ENCODE measurements at regions not wholly inside any gene's neighbourhood (a gene's known extent, or its start where the extent isn't known, plus 50 kb on each side); places are given as distances from the start of the nearest gene placed in this dataset.
"Not testable (repeated sequence)": the region's sequence is repeated elsewhere in the genome, so short reads cannot be mapped to it uniquely, and the experiment has no call there.

DNA sequence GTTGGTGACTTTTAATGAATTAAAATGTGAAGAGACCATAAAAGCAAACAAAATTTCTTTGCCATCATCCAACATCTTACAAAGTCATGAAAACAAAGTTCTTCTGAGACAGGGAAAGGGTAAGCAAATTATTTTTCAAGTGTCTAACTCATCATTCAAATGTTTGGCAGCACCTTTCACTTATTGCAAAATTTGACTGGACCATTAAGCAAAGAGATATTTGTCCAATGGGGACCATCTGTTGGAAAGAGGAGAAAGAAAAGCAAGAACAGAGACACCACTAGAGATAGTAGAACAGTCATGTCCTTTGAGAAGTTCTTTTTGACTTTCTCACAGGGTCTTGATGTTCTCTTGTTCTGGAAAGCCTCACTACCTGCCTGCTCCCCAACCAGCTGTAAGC, 330.1 kb downstream of the PAPSS1 start:
- DNase-seq = no peak

DNA sequence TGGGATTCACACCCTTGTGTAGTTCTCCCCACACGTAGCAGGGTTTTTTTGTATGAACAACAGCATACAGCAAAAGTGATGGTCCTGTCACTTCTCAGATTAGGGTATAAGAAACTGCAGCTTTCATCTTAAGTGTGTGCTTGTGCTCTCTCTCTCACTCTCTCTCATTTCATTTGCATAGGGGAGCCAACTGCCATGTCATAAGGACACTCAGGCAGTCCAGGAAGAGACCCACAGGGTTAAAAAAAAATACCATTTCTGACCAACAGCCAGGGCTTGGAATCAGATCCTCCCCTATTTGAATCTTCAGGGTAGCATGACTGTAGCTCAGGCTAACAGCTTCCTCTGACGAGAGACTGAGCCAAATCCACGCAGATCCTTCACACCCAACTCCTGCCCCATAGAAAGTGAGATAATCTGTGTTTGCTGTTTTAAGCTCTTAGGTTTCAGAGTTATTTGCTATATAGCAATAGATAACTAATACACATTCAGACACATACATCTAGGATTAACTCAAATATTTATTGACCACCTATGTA, 331.2 kb downstream of the PAPSS1 start:
- DNase-seq = no peak

DNA sequence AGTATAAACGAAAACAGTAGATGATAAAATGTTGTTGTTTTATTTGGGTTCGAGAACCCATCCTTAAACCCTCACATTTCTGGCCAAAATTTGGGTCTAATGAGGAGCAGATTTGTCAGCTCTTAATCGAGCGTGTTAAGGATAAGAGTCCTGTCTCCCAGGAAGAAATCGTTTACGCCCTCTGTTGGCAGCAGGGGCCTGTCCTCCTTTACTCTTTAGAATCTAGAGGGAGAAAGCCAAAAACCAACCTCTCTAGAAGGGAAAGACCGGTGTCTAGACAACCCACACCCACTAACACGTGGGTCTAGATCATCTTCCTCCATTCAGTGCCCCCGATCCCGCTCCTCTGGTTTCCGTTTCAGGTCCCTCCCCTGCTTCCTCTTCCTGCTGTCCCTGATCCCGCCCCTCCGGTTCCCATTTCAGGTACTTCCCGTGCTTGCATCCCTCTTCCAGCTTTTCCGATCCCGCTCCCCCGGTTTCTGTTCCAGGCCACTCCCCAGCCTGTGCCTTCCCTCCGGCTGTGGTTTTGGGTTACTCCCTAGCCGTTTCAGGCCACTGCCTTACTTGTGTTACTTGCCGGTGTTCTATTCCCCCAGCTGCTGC, 339.1 kb downstream of the PAPSS1 start:
- no peak for DNase-seq

DNA sequence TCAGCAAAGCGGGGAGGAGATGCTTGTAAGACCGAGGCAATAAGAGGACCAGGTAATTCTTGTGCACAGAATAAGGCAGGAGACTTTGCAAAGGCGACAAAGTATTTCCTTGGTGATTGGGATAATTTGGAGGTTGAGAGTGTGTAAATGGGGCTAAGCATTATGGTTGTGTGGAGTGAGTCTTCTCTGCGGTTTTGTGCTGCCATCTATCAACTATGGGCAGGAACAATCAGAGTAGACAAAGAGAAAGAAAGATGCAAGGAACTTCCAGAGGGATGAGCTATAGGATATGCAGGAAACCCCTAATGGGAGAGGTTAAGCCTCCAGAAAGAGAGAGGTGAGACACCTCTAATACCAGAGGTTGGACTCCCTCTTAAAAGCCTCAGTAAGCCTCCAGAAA, 339.8 kb downstream of the PAPSS1 start:
- no peak for DNase-seq

- DNase-seq = no peak
These were observed 340.8 kb downstream of the PAPSS1 start for GRCh38 chr4:107379054-107379869.

DNA sequence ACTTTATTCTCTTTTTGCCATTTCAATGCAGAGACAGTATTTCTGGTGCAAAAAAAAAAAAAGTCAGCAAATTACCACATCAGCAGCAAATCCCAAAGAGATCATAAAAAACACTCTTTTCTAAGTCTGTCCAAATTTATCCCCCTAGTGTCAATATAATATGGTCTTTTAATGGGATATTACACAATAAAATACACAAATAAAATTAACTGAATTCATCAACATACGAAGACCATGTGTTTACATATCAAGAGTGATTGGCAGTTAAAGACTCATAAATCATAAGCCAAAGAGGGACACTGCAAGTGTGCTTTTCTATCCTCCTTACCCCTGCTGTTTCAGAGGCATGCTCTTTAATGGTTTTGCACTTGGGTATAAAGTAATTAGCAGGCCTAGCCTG, 340.2 kb upstream of the DKK2 start:
- DNase-seq = no peak

DNA sequence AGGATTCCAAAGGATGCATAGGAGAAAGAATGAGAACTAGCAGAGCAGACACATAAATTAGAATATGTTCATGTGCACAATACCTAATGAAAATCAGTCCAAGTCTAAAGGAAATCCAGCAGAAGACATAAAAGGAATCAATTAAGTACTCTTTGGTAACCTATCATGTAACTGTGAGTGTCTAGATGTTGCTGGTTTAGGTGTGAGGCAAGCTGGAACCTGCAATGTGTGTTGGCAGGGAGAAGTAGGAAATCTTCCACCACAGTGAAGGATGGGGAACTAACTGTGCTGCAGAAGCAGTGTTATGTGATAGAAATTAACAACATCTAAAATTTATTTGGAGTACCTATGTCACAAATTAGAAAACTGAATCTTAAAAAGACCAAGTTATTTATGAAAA, 330.8 kb upstream of the DKK2 start:
- no peak for DNase-seq

DNA sequence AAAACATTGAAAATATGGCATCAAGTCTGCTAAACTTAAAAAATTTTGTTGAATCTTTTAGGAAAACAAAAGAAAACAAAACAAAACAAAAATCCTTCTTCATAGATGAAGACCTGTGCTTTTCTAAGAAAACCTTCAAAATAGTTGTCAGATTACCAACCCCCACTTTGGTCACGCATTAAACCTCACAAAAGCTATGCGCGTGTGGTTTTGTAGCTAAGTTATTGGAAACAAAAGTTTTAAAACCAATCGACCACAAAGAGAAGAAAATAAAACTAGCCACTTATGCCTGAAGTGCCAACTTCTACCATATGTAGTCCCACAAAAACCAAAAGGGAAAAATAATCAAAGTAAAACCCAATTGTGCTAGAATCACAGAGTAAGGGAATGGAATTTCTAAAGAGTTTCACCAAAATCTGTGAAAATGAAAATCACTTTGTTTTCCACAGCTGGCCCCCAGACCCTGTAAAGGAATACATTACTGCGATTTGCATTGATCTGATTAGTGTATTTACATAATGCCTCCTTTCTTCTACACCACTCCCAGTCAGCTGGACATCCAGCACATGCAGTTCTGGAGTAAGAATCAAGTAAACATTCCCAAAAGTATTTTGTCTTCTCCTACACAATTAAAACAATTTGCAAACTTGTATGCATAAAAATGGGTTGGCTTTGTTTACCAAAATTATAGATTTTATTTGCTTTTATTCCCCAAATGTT, 330.1 kb upstream of the DKK2 start:
- no peak for DNase-seq

GRCh38 chr4:107363125-107363524, 327.0 kb upstream of the DKK2 start:
- no peak for DNase-seq

- DNase-seq = no peak
These were observed 323.1 kb upstream of the DKK2 start for GRCh38 chr4:107359208-107359607.

- DNase-seq = not testable (repeated sequence)
These were observed 318.2 kb upstream of the DKK2 start for GRCh38 chr4:107354304-107354703.

GRCh38 chr4:107351196-107351595, 315.1 kb upstream of the DKK2 start:
- no peak for DNase-seq

GRCh38 chr4:107349732-107350131, 313.6 kb upstream of the DKK2 start:
- no peak for DNase-seq

- no peak for DNase-seq
These were observed 313.2 kb upstream of the DKK2 start for GRCh38 chr4:107349266-107349665.

- no peak for DNase-seq
These were observed 312.3 kb upstream of the DKK2 start for GRCh38 chr4:107348188-107349050.

GRCh38 chr4:107333518-107333917, 297.4 kb upstream of the DKK2 start:
- no peak for DNase-seq

- not testable (repeated sequence) for DNase-seq
These were observed 296.5 kb upstream of the DKK2 start for GRCh38 chr4:107332656-107333055.

GRCh38 chr4:107330916-107331315, 294.8 kb upstream of the DKK2 start:
- DNase-seq = no peak

DNA sequence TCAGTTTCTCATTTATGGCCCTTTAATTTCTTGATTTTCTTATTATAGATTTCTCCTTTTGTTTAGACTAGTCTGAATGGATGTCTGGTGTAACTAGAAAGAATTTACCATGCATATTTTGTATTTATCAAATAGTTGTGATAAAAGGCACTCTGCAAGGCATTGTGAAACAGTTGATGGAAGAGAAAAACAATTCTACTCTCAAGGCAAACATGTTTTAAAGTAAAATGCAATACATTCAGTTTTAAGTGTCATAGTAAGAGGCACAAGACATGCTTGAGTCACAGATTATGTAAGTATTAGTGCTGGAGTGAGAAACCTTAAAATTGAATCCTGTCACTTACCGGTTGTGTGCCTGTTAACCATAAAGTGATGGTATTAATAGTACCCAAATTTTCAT, 283.3 kb upstream of the DKK2 start:
- DNase-seq = no peak

DNA sequence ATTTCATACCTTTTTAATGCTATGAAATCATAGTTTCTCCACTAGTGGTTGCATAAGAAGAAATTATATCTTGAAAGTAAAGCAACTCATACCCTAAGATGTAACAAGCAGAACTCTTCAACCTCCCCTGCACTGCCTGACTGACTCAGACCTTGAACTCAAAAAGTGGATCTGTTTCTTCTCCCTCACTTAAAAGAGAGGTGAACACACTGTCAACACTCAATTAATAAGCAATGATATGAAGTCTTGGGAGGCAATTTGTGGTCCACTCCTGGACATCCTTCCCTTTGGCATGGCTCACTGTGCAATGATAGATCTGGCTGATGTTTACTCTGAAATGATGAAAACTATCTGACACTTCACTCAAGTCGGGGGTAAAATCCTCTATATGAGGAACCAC, 282.0 kb upstream of the DKK2 start:
- no peak for DNase-seq

- no peak for DNase-seq
These were observed 281.5 kb upstream of the DKK2 start for GRCh38 chr4:107317611-107318010.

DNA sequence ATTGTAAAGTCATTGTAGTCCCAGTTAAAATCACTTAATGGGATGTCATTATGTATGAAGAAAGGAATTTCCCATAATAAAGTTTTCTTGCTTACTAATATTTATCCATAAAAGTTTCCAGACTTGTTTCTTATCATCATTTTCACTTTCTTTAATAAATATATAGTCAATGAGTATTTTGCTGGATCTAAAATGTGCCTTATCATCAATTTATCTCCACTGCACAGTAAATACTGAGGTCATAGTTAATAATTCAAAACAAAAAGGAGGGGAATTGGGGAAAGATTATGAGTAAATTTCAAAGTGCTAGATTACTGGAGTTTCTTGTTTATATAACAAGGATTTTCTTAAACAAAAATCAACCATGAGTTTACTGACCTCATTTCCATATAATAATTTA, 279.5 kb upstream of the DKK2 start:
- DNase-seq = no peak

DNA sequence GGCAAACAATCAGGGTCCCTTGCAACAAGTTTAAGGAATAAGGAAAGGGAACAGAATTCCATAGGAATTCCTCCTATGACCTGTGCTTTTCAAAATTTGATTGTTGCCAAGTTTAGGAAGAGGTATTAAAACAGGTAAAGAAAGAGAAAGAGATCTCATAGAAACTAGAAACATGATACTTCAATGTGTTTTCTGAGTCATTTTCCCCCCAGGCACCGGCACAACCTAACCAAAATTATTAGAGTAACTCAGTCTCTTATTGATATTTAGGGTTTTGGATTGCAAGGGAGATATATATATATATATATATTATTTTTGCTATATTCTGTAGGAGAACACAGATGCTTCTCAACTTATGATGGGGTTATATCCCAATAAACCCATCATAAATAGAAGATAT, 278.0 kb upstream of the DKK2 start:
- DNase-seq = no peak

Data from NCI-H446 treated with DMSO at 0.1 percent for 48 hours (cell line).